HG03460 (cell line): ENCODE measurements at regions not wholly inside any gene's neighbourhood (a gene's known extent, or its start where the extent isn't known, plus 50 kb on each side); places are given as distances from the start of the nearest gene placed in this dataset.
"Not testable (repeated sequence)": the region's sequence is repeated elsewhere in the genome, so short reads cannot be mapped to it uniquely, and the experiment has no call there.

Experiments used
- ATAC-seq: cut with Tn5 transposase; IDR thresholded peaks from one replicate; pipeline ENCODE4 v1.9.1; 2021; ENCODE audit not compliant: unreplicated experiment

- no peak for ATAC-seq
Measured at GRCh38 chr5:101664071-101664791, 631.9 kb downstream of the SLCO4C1 start.

GRCh38 chr5:101663543-101663942, 632.5 kb downstream of the SLCO4C1 start:
- no peak for ATAC-seq

GRCh38 chr5:101662263-101662662, 633.8 kb downstream of the SLCO4C1 start:
- ATAC-seq, result no peak

DNA sequence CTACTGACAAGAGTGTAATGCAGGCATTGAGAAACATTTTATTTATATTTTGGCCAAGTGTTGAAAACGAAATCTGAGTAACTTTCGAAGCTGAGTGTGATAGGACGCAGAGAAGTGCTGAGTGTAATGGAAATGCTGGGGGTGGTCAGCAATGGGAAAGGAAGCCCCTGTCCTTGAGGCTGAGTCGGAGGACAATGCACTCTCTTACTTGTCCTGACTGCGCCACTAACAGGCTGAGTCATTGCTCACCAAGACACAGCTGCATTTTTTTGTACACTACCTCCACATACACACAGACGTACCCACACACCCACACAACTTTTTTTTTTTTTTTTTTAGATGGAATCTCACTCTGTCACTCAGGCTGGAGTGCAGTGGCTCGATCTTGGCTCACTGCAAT, 637.7 kb downstream of the SLCO4C1 start:
- no peak for ATAC-seq

DNA sequence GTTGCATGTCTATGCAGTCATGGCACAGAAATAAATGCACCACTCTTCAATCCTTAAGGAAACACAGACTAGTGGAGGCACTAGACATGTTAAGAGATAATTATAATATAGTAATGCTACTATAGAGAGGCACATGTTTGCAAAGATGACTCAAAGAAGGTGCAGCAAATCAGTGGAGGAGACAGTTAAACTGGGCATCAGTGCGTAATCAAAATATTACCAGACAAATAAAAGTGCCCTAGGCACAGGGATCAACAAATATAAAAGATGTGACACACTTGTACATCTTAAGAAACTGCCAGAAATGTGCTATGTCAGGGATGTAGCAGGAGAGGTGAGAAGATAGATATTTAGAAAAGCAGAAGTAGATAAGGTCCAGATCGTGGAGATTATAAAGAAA, 642.1 kb downstream of the SLCO4C1 start:
- ATAC-seq, result no peak

GRCh38 chr5:101647861-101648260, 648.2 kb downstream of the SLCO4C1 start:
- no peak for ATAC-seq

- ATAC-seq, result no peak
Measured at GRCh38 chr5:101643794-101644193, 652.3 kb downstream of the SLCO4C1 start.

- ATAC-seq, result no peak
Measured at GRCh38 chr5:101637599-101637998, 658.5 kb downstream of the SLCO4C1 start.

- not testable (repeated sequence) for ATAC-seq
Measured at GRCh38 chr5:101627770-101628169, 668.3 kb downstream of the SLCO4C1 start.

GRCh38 chr5:101626572-101626971, 669.5 kb downstream of the SLCO4C1 start:
- ATAC-seq, result no peak

DNA sequence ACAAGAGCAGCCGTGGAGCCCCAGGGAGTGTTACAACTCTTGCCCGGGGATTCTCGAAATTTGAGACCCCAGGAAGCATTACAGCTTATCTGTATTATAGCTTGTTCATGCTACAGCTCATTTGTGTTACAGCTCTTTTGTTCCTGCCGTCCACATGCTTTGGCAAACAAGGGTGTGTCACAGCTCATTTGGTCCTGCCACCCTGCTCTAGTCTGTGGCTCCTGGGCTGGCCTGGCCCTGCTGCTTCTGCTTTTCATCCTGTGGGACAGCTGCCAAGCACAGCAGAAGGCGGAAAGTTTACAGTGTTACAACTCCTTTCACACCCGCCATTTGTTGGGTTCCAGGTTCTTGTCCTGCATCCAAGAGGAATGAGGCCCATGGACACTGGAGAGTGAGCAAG, 685.0 kb downstream of the SLCO4C1 start:
- no peak for ATAC-seq

- ATAC-seq, result no peak
Measured at GRCh38 chr5:101608322-101608721, 687.8 kb downstream of the SLCO4C1 start.

GRCh38 chr5:101605700-101606099, 690.4 kb downstream of the SLCO4C1 start:
- peak; percentile 56 for ATAC-seq

DNA sequence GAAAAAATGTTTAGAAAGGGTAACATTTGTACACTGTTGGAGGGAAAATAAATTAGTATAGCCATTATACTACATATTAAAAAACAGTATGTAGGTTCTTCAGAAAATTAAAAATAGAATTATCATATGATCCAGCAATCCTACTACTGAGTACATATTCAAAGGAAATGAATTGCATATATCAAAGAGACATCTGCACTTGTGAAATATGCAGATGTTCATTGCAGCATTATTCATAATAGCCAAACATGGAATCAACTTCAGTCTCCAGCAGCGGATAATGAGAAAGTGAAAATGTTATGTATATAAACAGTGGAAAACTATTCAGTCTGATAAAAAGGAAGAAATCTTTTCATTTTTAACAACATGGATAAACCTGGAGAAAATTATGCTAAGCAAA, 695.5 kb downstream of the SLCO4C1 start:
- ATAC-seq, result no peak

- ATAC-seq, result no peak
Measured at GRCh38 chr5:101590384-101590783, 687.3 kb upstream of the ST8SIA4 start.

DNA sequence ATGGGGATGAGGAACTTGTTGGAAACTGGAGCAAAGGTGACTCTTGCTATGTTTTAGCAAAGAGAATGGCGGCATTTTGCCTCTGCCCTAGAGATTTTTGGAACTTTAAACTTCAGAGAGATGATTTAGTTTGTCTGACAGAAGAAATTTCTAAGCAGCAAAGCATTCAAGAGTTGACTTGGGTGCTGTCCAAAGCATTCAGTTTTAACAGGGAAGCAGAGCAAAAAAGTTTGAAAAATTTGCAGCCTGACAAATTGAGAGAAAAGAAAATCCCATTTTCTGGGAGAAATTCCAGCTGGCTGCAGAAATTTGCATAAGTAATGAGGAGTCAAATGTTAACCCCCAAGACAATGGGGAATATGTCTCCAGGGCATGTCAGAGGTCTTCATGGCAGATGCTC, 682.3 kb upstream of the ST8SIA4 start:
- ATAC-seq, result no peak

GRCh38 chr5:101580591-101580990, 677.5 kb upstream of the ST8SIA4 start:
- no peak for ATAC-seq

- ATAC-seq, result no peak
Measured at GRCh38 chr5:101574017-101574416, 670.9 kb upstream of the ST8SIA4 start.

- no peak for ATAC-seq
Measured at GRCh38 chr5:101561018-101561417, 657.9 kb upstream of the ST8SIA4 start.

GRCh38 chr5:101543780-101544179, 640.7 kb upstream of the ST8SIA4 start:
- ATAC-seq, result no peak

DNA sequence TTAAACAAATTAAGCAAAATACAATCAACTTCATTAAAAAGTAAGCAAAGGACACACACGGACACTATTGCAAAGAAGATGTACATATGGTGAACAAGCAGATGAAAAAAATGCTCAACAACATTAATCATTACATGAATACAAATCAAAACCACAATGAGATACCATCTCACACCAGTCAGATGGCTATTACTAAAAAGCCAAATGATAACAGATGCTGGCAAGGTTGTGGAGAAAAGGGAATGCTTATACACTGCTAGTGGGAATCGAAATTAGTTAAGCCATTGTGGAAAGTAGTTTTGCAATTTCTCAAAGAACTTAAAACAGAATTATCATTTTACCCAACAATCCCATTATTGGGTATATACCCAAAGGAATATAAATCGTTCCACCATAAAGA, 636.2 kb upstream of the ST8SIA4 start:
- ATAC-seq, result no peak

DNA sequence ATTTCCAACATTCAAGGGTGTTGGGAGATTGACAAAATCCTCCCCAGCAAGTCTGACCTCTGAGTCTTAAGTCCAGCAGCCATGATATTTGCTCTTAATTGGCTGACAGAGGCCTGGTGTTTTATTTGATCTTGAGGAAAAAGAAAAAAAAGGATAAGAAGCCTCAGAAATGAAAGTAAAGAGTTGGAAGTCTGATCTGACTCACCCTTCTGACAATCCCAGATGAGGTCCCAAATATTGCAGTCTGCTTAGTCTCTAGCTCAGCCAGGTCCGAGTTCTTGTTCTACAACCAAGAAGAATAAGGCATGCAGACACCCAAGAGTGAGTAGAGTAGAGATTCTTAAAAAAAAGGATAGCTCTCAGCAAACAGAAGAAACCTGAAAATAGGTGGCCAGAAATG, 632.5 kb upstream of the ST8SIA4 start:
- ATAC-seq, result no peak

GRCh38 chr5:101534491-101535110, 631.5 kb upstream of the ST8SIA4 start:
- ATAC-seq, result no peak
